ENCODE measurements at regions not wholly inside any gene's neighbourhood (a gene's known extent, or its start where the extent isn't known, plus 50 kb on each side); places are given as distances from the start of the nearest gene placed in this dataset.

DNA sequence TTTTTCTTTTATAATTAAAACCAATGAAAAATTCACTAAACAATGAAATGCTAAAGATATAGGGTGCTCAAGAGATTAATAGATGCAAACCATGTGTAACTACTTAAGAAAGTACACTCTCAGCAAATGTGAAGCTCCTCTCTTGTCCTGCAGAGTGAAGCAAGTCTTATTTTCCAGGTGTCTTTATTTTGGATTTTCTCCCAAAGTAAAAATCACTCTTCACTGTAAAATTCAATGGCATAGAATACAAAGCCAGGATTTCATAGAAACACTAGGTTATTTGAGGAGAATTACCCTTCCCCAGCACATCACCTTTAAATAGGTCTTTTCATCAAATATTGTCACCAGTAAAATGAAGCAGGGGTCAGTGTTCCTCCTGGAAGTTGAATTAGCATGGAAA is 57.0 kb upstream of the GIMD1 start:
- no peak overlapping the region for H3K27ac Mint-ChIP-seq
- H3K36me3 ChIP-seq (ENCODE audit: insufficient read depth, low read length), result no peaks in the 10 kb centered on the region
- ATAC-seq (ENCODE audit: poor library complexity), result no peak

GRCh38 chr4:106424426-106424825 is 55.8 kb upstream of the GIMD1 start:
- TF ChIP-seq, protein P1, sequence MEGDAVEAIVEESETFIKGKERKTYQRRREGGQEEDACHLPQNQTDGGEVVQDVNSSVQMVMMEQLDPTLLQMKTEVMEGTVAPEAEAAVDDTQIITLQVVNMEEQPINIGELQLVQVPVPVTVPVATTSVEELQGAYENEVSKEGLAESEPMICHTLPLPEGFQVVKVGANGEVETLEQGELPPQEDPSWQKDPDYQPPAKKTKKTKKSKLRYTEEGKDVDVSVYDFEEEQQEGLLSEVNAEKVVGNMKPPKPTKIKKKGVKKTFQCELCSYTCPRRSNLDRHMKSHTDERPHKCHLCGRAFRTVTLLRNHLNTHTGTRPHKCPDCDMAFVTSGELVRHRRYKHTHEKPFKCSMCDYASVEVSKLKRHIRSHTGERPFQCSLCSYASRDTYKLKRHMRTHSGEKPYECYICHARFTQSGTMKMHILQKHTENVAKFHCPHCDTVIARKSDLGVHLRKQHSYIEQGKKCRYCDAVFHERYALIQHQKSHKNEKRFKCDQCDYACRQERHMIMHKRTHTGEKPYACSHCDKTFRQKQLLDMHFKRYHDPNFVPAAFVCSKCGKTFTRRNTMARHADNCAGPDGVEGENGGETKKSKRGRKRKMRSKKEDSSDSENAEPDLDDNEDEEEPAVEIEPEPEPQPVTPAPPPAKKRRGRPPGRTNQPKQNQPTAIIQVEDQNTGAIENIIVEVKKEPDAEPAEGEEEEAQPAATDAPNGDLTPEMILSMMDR (IDR thresholded peaks at IDR 0.05), result no peak
- Mint-ChIP-seq H3K27me3 (peaks cover 5% of the 10 kb centered on the region), H3K27ac (no peak overlapping the region), H3K9me3 (no peaks in the 10 kb centered on the region), H3K36me3 (ENCODE audit: low read depth) (no peaks in the 10 kb centered on the region), H3K4me1 (ENCODE audit: low read depth) (no peaks in the 10 kb centered on the region), H3K4me3 (no peak overlapping the region)
- H3K27ac ChIP-seq (ENCODE audit: low read depth in 1 of 2, low read length in 2 of 2), result no peak overlapping the region
- no peaks in the 10 kb centered on the region for H3K36me3 ChIP-seq (ENCODE audit: insufficient read depth, low read length)
- ATAC-seq (ENCODE audit: poor library complexity), result no peak
- H3K4me3 ChIP-seq (ENCODE audit: low read length), result no peak overlapping the region
- intact Hi-C loops (cut with DNase I, micrococcal nuclease), result no loop called here
- DNase-seq, result no peak
- no peaks in the 10 kb centered on the region for H3K4me1 ChIP-seq (ENCODE audit: insufficient read depth, low read length)
- no peaks in the 10 kb centered on the region for H3K9me3 ChIP-seq (ENCODE audit: control insufficient read depth in 1 of 2, insufficient read depth in 1 of 2, low read length in 2 of 2)
- H3K27me3 ChIP-seq (ENCODE audit: control insufficient read depth in 1 of 2, insufficient read depth in 2 of 2, low read length in 2 of 2), result no peaks in the 10 kb centered on the region
- ChIA-PET POLR2A (no interaction called here), CTCF (no interaction called here)

More for the DNA sequence above, 57.0 kb upstream of the GIMD1 start:
- CTCF ChIA-PET, result no interaction called here
- DNase-seq, result no peak
- intact Hi-C loops (cut with DNase I, micrococcal nuclease), result no loop called here
- H3K4me3 ChIP-seq (ENCODE audit: low read length), result no peak overlapping the region
- POLR2A ChIA-PET, result no interaction called here
- H3K27me3 ChIP-seq (ENCODE audit: control insufficient read depth in 1 of 2, insufficient read depth in 2 of 2, low read length in 2 of 2), result no peaks in the 10 kb centered on the region
- no peaks in the 10 kb centered on the region for H3K9me3 ChIP-seq (ENCODE audit: control insufficient read depth in 1 of 2, insufficient read depth in 1 of 2, low read length in 2 of 2)
- H3K27ac ChIP-seq (ENCODE audit: low read depth in 1 of 2, low read length in 2 of 2), result no peak overlapping the region
- TF ChIP-seq, protein P1 (IDR thresholded peaks at IDR 0.05), result no peak
- Mint-ChIP-seq H3K4me1 (ENCODE audit: low read depth) (no peaks in the 10 kb centered on the region), H3K27me3 (peaks cover 5% of the 10 kb centered on the region), H3K9me3 (no peaks in the 10 kb centered on the region), H3K36me3 (ENCODE audit: low read depth) (no peaks in the 10 kb centered on the region), H3K4me3 (no peak overlapping the region)
- no peaks in the 10 kb centered on the region for H3K4me1 ChIP-seq (ENCODE audit: insufficient read depth, low read length)

- no peak overlapping the region for H3K4me3 ChIP-seq (ENCODE audit: low read length)
- no peaks in the 10 kb centered on the region for H3K9me3 ChIP-seq (ENCODE audit: control insufficient read depth in 1 of 2, insufficient read depth in 1 of 2, low read length in 2 of 2)
- no peak overlapping the region for H3K4me3 Mint-ChIP-seq
- no peaks in the 10 kb centered on the region for H3K27me3 ChIP-seq (ENCODE audit: control insufficient read depth in 1 of 2, insufficient read depth in 2 of 2, low read length in 2 of 2)
- peaks cover 5% of the 10 kb centered on the region for H3K27me3 Mint-ChIP-seq
- no peaks in the 10 kb centered on the region for H3K36me3 Mint-ChIP-seq (ENCODE audit: low read depth)
- no peaks in the 10 kb centered on the region for H3K9me3 Mint-ChIP-seq
- CTCF ChIA-PET, result no interaction called here
- TF ChIP-seq, protein P1 (IDR thresholded peaks at IDR 0.05), result no peak
- no peaks in the 10 kb centered on the region for H3K4me1 Mint-ChIP-seq (ENCODE audit: low read depth)
- H3K27ac ChIP-seq (ENCODE audit: low read depth in 1 of 2, low read length in 2 of 2), result no peak overlapping the region
- no peaks in the 10 kb centered on the region for H3K4me1 ChIP-seq (ENCODE audit: insufficient read depth, low read length)
- POLR2A ChIA-PET, result no interaction called here
- ATAC-seq (ENCODE audit: poor library complexity) (no peak), DNase-seq (no peak)
- no peaks in the 10 kb centered on the region for H3K36me3 ChIP-seq (ENCODE audit: insufficient read depth, low read length)
- H3K27ac Mint-ChIP-seq, result no peak overlapping the region
- intact Hi-C loops (cut with DNase I, micrococcal nuclease), result no loop called here
Observed at GRCh38 chr4:106423791-106424190, 55.2 kb upstream of the GIMD1 start.
